ENCODE measurements at regions not wholly inside any gene's neighbourhood (a gene's known extent, or its start where the extent isn't known, plus 50 kb on each side); places are given as distances from the start of the nearest gene placed in this dataset.

- intact Hi-C loops (cut with micrococcal nuclease) (no loop called here), dilution Hi-C loops (cut with MboI; ENCODE audit: extremely low pct_ligation_motif_present, low sequenced_read_pairs) (no loop called here)
- Histone ChIP-seq H3K79me2 (ENCODE audit: control insufficient read depth, insufficient read depth, low read length) (no peaks in the 10 kb centered on the region), H3K9me3 (replicated peaks; ENCODE audit: control insufficient read depth, insufficient read depth, low read length) (no peaks in the 10 kb centered on the region), H3K4me1 (ENCODE audit: control insufficient read depth, extremely low read depth, insufficient read depth, low read length) (no peaks in the 10 kb centered on the region), H3K27ac (ENCODE audit: insufficient read depth, low read depth, low read length) (no peak overlapping the region), H3K27me3 (ENCODE audit: control insufficient read depth in 2 of 2, insufficient read depth in 2 of 2, low read length in 2 of 2) (peaks cover 0 to 2% of the 10 kb centered on the region in 2 experiments), H3K36me3 (ENCODE audit: control insufficient read depth in 2 of 2, extremely low read depth in 1 of 2, insufficient read depth in 2 of 2, low read length in 2 of 2) (no peaks in the 10 kb centered on the region), H4K20me1 (replicated peaks; ENCODE audit: control insufficient read depth, extremely low read depth, insufficient read depth, low read length) (no peaks in the 10 kb centered on the region), H3K9ac (replicated peaks; ENCODE audit: extremely low read depth, insufficient read depth, low read length) (no peak overlapping the region), H3K9me1 (replicated peaks; ENCODE audit: control insufficient read depth, extremely low read depth, insufficient read depth, low read length) (no peaks in the 10 kb centered on the region), H3K4me3 (replicated peaks in 1 of 3; ENCODE audit: insufficient read depth in 1 of 3, low read depth in 1 of 3, low read length in 3 of 3) (no peak overlapping the region), H3K4me2 (ENCODE audit: insufficient read depth, low read length) (no peak overlapping the region), H2AFZ (ENCODE audit: low read depth, low read length) (no peak overlapping the region)
- no TSS peak for BruUV-seq (replicated peaks)
- TF ChIP-seq POLR2A (IDR thresholded peaks at IDR 0.05; ENCODE audit: low read depth, low read length) (no peak), MYC (IDR thresholded peaks at IDR 0.05; ENCODE audit: low read depth, low read length) (no peak), POLR2AphosphoS5 (IDR thresholded peaks at IDR 0.05; ENCODE audit: insufficient read depth, low read depth, low read length) (no peak), CTCF (IDR thresholded peaks at IDR 0.05; ENCODE audit: extremely low read depth in 1 of 2, insufficient read depth in 1 of 2, low read depth in 1 of 2, low read length in 2 of 2) (no peak), GATA2 (IDR thresholded peaks at IDR 0.05; ENCODE audit: insufficient read depth, insufficient read length, low read depth, low read length) (no peak), EZH2 (IDR thresholded peaks at IDR 0.05; ENCODE audit: borderline replicate concordance, low read depth, low read length, severe bottlenecking) (no peak), JUN (IDR thresholded peaks at IDR 0.05; ENCODE audit: borderline replicate concordance, insufficient read depth, insufficient read length, low read depth) (no peak), FOS (IDR thresholded peaks at IDR 0.05; ENCODE audit: borderline replicate concordance, insufficient read depth, low read length) (no peak), MAX (IDR thresholded peaks at IDR 0.05; ENCODE audit: insufficient read depth, insufficient read length) (no peak)
- CTCF ChIA-PET = interaction anchor here (1.1 kb wide), 1 partner anchor 590 kb away, joined by 4 read pairs; no protein-coding TSS in a partner anchor
- no peak for DNase-seq (ENCODE audit: low read depth, low spot score)
- FAIRE-seq = no peak
- POLR2A ChIA-PET = no interaction called here
These were observed 809.7 kb downstream of the MAFB start for GRCh38 chr20:39879296-39879695.
